GM21786 (cell line): ENCODE measurements at regions not wholly inside any gene's neighbourhood (a gene's known extent, or its start where the extent isn't known, plus 50 kb on each side); places are given as distances from the start of the nearest gene placed in this dataset.

Source experiments
- ATAC-seq: cut with Tn5 transposase; IDR thresholded peaks from one replicate; pipeline ENCODE4 v1.9.1; 2021; ENCODE audit not compliant: unreplicated experiment

GRCh38 chr14:38904959-38905358, 198.1 kb downstream of the SEC23A start:
- ATAC-seq: no peak

- no peak for ATAC-seq
Measured at GRCh38 chr14:38901791-38902190, 201.2 kb downstream of the SEC23A start.

- no peak for ATAC-seq
Measured at GRCh38 chr14:38900887-38901286, 202.1 kb downstream of the SEC23A start.

GRCh38 chr14:38887696-38888095, 215.3 kb downstream of the SEC23A start:
- ATAC-seq: no peak

- ATAC-seq: no peak
Measured at GRCh38 chr14:38884109-38884508, 218.9 kb downstream of the SEC23A start.

- ATAC-seq: no peak
Measured at GRCh38 chr14:38883127-38883526, 219.9 kb downstream of the SEC23A start.

GRCh38 chr14:38882533-38882932, 220.5 kb downstream of the SEC23A start:
- ATAC-seq: no peak

- ATAC-seq: no peak
Measured at GRCh38 chr14:38880643-38881524, 222.2 kb downstream of the SEC23A start.

GRCh38 chr14:38877744-38878388, 225.2 kb downstream of the SEC23A start:
- no peak for ATAC-seq

- no peak for ATAC-seq
Measured at GRCh38 chr14:38874721-38875120, 228.3 kb downstream of the SEC23A start.

GRCh38 chr14:38873941-38874612, 229.0 kb downstream of the SEC23A start:
- ATAC-seq: no peak

GRCh38 chr14:38870296-38870836, 232.7 kb downstream of the SEC23A start:
- no peak for ATAC-seq

GRCh38 chr14:38868399-38869290, 234.4 kb downstream of the SEC23A start:
- ATAC-seq: no peak

GRCh38 chr14:38867561-38868150, 235.4 kb downstream of the SEC23A start:
- peak; percentile 87 for ATAC-seq

- no peak for ATAC-seq
Measured at GRCh38 chr14:38866461-38866860, 236.6 kb downstream of the SEC23A start.

GRCh38 chr14:38862366-38862765, 240.7 kb downstream of the SEC23A start:
- no peak for ATAC-seq

- no peak for ATAC-seq
Measured at GRCh38 chr14:38860530-38860929, 242.5 kb downstream of the SEC23A start.

- ATAC-seq: no peak
Measured at GRCh38 chr14:38856798-38857197, 246.2 kb downstream of the SEC23A start.

- no peak for ATAC-seq
Measured at GRCh38 chr14:38855513-38855912, 247.5 kb downstream of the SEC23A start.

- ATAC-seq: no peak
Measured at GRCh38 chr14:38851111-38851510, 251.9 kb downstream of the SEC23A start.
